ENCODE measurements at regions not wholly inside any gene's neighbourhood (a gene's known extent, or its start where the extent isn't known, plus 50 kb on each side); places are given as distances from the start of the nearest gene placed in this dataset.
A peak's percentile ranks its signal among the peaks of the same experiment; 100 is the strongest.

DNA sequence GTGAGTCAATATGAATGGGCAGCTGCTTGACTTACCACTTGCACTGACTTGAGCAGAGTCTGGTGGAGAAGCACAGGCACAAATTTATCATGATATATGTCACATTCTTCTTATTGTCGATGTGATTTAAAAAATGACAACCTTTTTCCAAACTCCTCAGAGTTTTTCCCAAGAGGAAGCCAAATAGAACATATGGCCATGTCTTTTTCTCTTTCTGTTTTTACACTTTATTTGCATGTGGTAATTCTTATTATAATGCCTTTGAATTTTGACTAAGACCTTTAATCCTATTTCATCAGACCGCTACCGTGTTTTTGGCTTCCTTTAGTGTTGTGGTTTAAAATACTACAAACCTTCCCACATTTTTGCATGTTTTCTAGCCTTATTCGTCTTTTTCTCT lies 666.2 kb downstream of the PDCD6IP start:
- Histone ChIP-seq H3K27me3 (no peaks in the 10 kb centered on the region), H3K9me3 (no peaks in the 10 kb centered on the region), H3K4me3 (no peak overlapping the region), H3K27ac (no peak overlapping the region), H3K36me3 (ENCODE audit: low read depth, missing control alignments) (no peaks in the 10 kb centered on the region), H3K4me1 (no peaks in the 10 kb centered on the region)
- DNase-seq: no peak
- 79 to 83% methylated on average over 4 of the region's 4 CpGs for WGBS, 2 donors
- TF ChIP-seq POLR2A (IDR thresholded peaks at IDR 0.05) (no peak), CTCF (IDR thresholded peaks at IDR 0.05) (no peak)
- intact Hi-C loops (cut with DNase I; ENCODE audit: low total_unique reads): no loop called here

DNA sequence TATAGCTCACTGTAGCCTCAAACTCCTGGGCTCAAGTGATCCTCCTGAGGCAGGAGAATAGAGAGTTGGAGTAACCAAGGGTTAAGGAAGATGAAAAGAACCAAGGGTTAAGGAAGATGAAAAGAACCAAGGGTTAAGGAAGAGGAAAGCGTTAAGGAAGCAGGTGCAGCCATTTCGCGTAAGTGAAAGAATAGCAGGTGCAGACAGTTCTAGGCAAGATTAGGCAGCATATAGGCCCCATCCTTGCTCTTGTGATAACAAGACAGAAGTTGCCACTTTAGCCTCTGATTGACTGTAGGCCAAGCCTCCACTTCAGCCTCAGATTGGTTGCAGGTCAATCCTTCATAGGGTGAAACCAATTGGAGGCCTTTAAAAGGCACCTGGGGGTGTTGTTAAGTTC lies 677.4 kb downstream of the PDCD6IP start:
- H3K27ac ChIP-seq: no peak overlapping the region
- H3K36me3 ChIP-seq (ENCODE audit: low read depth, missing control alignments): no peaks in the 10 kb centered on the region
- H3K27me3 ChIP-seq: no peaks in the 10 kb centered on the region
- no peaks in the 10 kb centered on the region for H3K4me1 ChIP-seq
- no peak for TF ChIP-seq POLR2A (IDR thresholded peaks at IDR 0.05)
- no peak for TF ChIP-seq CTCF (IDR thresholded peaks at IDR 0.05)
- no peaks in the 10 kb centered on the region for H3K9me3 ChIP-seq
- peak; percentile 20 for DNase-seq
- intact Hi-C loops (cut with DNase I; ENCODE audit: low total_unique reads): no loop called here
- no peak overlapping the region for H3K4me3 ChIP-seq
- WGBS, 2 donors: 70 to 89% methylated on average over 3 of the region's 3 CpGs

GRCh38 chr3:34483311-34483887 lies 685.0 kb downstream of the PDCD6IP start:
- WGBS, 2 donors: 71 to 74% methylated on average over 1 of the region's 1 CpG
- Histone ChIP-seq H3K4me1 (no peaks in the 10 kb centered on the region), H3K36me3 (ENCODE audit: low read depth, missing control alignments) (no peaks in the 10 kb centered on the region), H3K4me3 (no peak overlapping the region), H3K9me3 (no peaks in the 10 kb centered on the region), H3K27ac (no peak overlapping the region), H3K27me3 (no peaks in the 10 kb centered on the region)
- DNase-seq: no peak
- intact Hi-C loops (cut with DNase I; ENCODE audit: low total_unique reads): no loop called here
- TF ChIP-seq CTCF (IDR thresholded peaks at IDR 0.05) (no peak), POLR2A (IDR thresholded peaks at IDR 0.05) (no peak)

- no peak overlapping the region for H3K27ac ChIP-seq
- 81 to 89% methylated on average over 4 of the region's 4 CpGs for WGBS, 2 donors
- intact Hi-C loops (cut with DNase I; ENCODE audit: low total_unique reads): no loop called here
- no peaks in the 10 kb centered on the region for H3K36me3 ChIP-seq (ENCODE audit: low read depth, missing control alignments)
- no peaks in the 10 kb centered on the region for H3K27me3 ChIP-seq
- no peaks in the 10 kb centered on the region for H3K9me3 ChIP-seq
- H3K4me3 ChIP-seq: no peak overlapping the region
- DNase-seq: no peak
- no peaks in the 10 kb centered on the region for H3K4me1 ChIP-seq
- TF ChIP-seq POLR2A (IDR thresholded peaks at IDR 0.05) (no peak), CTCF (IDR thresholded peaks at IDR 0.05) (no peak)
These were observed 705.9 kb downstream of the PDCD6IP start for GRCh38 chr3:34504366-34504765.

- no peak for TF ChIP-seq POLR2A (IDR thresholded peaks at IDR 0.05)
- no peak for TF ChIP-seq CTCF (IDR thresholded peaks at IDR 0.05)
- intact Hi-C loops (cut with DNase I; ENCODE audit: low total_unique reads): no loop called here
- Histone ChIP-seq H3K4me3 (no peak overlapping the region), H3K36me3 (ENCODE audit: low read depth, missing control alignments) (no peaks in the 10 kb centered on the region), H3K27ac (no peak overlapping the region), H3K4me1 (no peaks in the 10 kb centered on the region), H3K9me3 (no peaks in the 10 kb centered on the region), H3K27me3 (no peaks in the 10 kb centered on the region)
- WGBS, 2 donors: 37 to 40% methylated on average over 4 of the region's 4 CpGs
- no peak for DNase-seq
These were observed 706.3 kb downstream of the PDCD6IP start for GRCh38 chr3:34504775-34505174.
